ENCODE measurements at regions not wholly inside any gene's neighbourhood (a gene's known extent, or its start where the extent isn't known, plus 50 kb on each side); places are given as distances from the start of the nearest gene placed in this dataset.
A peak's percentile ranks its signal among the peaks of the same experiment; 100 is the strongest.

GRCh38 chr14:99342204-99342603, 70.2 kb upstream of the BCL11B start:
- no peak for DNase-seq
- intact Hi-C loops (cut with DNase I) = no loop called here
- Histone ChIP-seq H3K4me3 (replicated peaks in 1 of 3) (no peak overlapping the region), H3K4me1 (no peaks in the 10 kb centered on the region), H3K27ac (no peak overlapping the region), H3K27me3 (no peaks in the 10 kb centered on the region), H3K36me3 (no peaks in the 10 kb centered on the region), H3K9me3 (no peaks in the 10 kb centered on the region)
- TF ChIP-seq CTCF (IDR thresholded peaks at IDR 0.05) (no peak), POLR2A (IDR thresholded peaks at IDR 0.05) (no peak)
- WGBS, 2 donors = 79 to 80% methylated on average over 6 of the region's 6 CpGs

GRCh38 chr14:99339551-99339950, 67.6 kb upstream of the BCL11B start:
- Histone ChIP-seq H3K9me3 (no peaks in the 10 kb centered on the region), H3K27ac (no peak overlapping the region), H3K36me3 (no peaks in the 10 kb centered on the region), H3K4me3 (replicated peaks in 1 of 3) (no peak overlapping the region), H3K4me1 (no peaks in the 10 kb centered on the region), H3K27me3 (no peaks in the 10 kb centered on the region)
- intact Hi-C loops (cut with DNase I) = no loop called here
- DNase-seq = no peak
- whole genome bisulfite sequencing, 2 donors = 74 to 84% methylated on average over 2 of the region's 2 CpGs
- no peak for TF ChIP-seq POLR2A (IDR thresholded peaks at IDR 0.05)
- no peak for TF ChIP-seq CTCF (IDR thresholded peaks at IDR 0.05)

GRCh38 chr14:99338313-99338712, 66.3 kb upstream of the BCL11B start:
- H3K4me1 ChIP-seq = no peaks in the 10 kb centered on the region

GRCh38 chr14:99333841-99334635, 62.0 kb upstream of the BCL11B start:
- Histone ChIP-seq H3K36me3 (no peaks in the 10 kb centered on the region), H3K4me1 (no peaks in the 10 kb centered on the region), H3K4me3 (replicated peaks in 1 of 3) (no peak overlapping the region), H3K27ac (no peak overlapping the region), H3K9me3 (no peaks in the 10 kb centered on the region), H3K27me3 (no peaks in the 10 kb centered on the region)
- TF ChIP-seq CTCF (IDR thresholded peaks at IDR 0.05) = no peak
- TF ChIP-seq POLR2A (IDR thresholded peaks at IDR 0.05) = no peak
- intact Hi-C loops (cut with DNase I) = no loop called here
- DNase-seq = peak; percentile 22 to 28
- WGBS, 2 donors = 42 to 48% methylated on average over 13 to 17 of the region's 21 CpGs

More at GRCh38 chr14:99338313-99338712, 66.3 kb upstream of the BCL11B start:
- Histone ChIP-seq H3K27me3 (no peaks in the 10 kb centered on the region), H3K27ac (no peak overlapping the region), H3K9me3 (no peaks in the 10 kb centered on the region), H3K36me3 (no peaks in the 10 kb centered on the region), H3K4me3 (replicated peaks in 1 of 3) (no peak overlapping the region)
- WGBS, 2 donors = 85 to 91% methylated on average over 5 of the region's 5 CpGs
- DNase-seq = no peak
- no peak for TF ChIP-seq POLR2A (IDR thresholded peaks at IDR 0.05)
- no peak for TF ChIP-seq CTCF (IDR thresholded peaks at IDR 0.05)
- intact Hi-C loops (cut with DNase I) = no loop called here

- WGBS, 2 donors = 91 to 93% methylated on average over 4 of the region's 5 CpGs
- Histone ChIP-seq H3K36me3 (no peaks in the 10 kb centered on the region), H3K4me3 (replicated peaks in 1 of 3) (no peak overlapping the region), H3K9me3 (no peaks in the 10 kb centered on the region), H3K27me3 (no peaks in the 10 kb centered on the region), H3K27ac (no peak overlapping the region), H3K4me1 (peaks cover 0 to under 1% of the 10 kb centered on the region in 2 donors)
- TF ChIP-seq POLR2A (IDR thresholded peaks at IDR 0.05) (no peak), CTCF (IDR thresholded peaks at IDR 0.05) (no peak)
- DNase-seq = no peak
- intact Hi-C loops (cut with DNase I) = no loop called here
These were observed 61.2 kb upstream of the BCL11B start for GRCh38 chr14:99333214-99333613.
